D341Med (cell line): ENCODE measurements at regions not wholly inside any gene's neighbourhood (a gene's known extent, or its start where the extent isn't known, plus 50 kb on each side); places are given as distances from the start of the nearest gene placed in this dataset.
"Not testable (repeated sequence)": the region's sequence is repeated elsewhere in the genome, so short reads cannot be mapped to it uniquely, and the experiment has no call there.

Experiments
- DNase-seq: peaks from one replicate; pipeline ENCODE4 v3.0.0; 2012; ENCODE audit warnings: low spot score

DNA sequence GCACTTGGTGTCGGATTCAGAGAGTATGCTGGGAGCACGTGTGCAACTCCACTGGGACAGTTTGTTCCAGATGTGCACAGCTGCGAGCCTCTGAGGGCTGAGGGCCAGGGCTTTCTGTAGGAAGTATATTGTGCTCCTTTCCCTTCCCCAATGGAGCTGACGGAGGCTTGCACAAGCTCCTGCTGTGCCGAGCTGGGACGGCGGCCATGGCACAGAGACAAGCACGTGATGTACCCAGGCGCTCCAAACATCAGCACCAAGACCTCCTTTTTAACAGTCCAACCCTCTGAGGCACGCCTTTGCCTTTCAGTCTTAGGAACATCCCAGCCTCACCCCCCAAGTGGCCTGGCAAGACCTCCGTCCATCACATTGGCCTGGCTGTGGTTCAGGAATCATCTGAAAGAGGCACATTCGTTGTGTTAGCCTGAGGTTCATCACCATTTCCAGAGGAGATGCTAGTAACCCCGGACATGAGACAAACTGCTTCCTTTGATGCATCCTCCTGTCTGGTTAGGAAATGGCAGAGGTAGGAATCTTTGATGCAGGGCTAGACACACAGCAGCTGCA is 339.2 kb upstream of the KAZN start:
- no peak for DNase-seq

GRCh38 chr1:14260480-14260879 is 338.0 kb upstream of the KAZN start:
- no peak for DNase-seq

DNA sequence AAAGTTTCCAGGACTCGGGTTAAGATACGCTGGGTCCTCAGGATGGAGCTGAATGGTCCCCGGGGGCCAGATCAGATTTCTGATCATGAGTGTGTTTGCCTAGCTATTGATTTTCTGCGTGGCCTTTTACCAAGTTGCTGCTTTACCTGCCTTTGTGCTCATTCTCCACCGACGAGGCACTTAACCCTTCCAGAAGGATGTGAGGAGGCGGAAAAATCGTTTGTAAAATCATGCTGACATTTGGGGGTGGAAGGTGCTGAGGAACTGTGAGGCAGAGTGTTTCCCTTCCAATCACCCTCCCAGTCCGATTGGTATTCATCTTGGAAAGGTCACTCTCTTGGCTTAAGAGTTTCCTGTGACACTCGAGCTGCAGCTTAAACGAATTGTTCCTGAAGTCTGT is 337.1 kb upstream of the KAZN start:
- DNase-seq, result no peak

DNA sequence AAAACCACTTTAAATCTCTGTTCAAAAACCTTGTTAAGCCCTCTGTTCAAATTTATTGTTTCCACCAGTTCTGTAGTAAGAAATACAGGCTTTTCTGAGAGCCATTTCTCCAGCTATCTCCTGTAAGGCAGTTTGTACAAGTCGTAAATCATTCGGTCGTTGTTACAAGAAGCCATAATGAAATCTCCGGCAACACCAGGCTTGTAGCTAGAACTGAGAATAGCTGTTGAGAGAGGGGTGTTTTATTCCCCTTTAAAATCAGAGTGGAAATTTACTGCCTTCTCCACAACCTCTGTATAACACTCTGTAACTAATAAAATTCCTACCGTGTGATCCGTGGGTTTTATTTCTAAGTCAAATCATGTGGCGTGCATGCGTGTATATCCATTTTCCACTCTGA is 335.8 kb upstream of the KAZN start:
- DNase-seq, result no peak

GRCh38 chr1:14263225-14263624 is 335.3 kb upstream of the KAZN start:
- no peak for DNase-seq

- DNase-seq, result no peak
These were observed 334.8 kb upstream of the KAZN start for GRCh38 chr1:14263671-14264070.

- DNase-seq, result no peak
These were observed 333.0 kb upstream of the KAZN start for GRCh38 chr1:14265495-14265894.

DNA sequence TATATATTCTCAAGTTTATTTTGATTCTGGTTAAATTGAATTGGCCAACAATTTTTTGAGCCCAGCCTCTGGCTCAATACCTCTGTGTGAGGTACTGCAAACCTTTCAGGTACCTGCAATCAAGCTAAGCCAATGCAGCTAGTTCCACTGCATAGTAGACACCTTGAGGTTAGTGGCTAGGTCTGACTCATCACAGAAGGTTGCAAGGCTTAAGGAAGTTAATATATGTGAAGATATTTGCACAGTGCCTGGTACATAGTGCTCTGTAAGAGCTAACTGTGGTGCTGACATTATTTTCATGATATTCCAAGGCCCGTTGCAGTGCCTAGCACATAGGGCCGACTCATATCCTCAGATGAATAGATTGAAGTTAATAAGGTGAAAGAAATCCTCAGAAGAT is 330.5 kb upstream of the KAZN start:
- DNase-seq, result no peak

DNA sequence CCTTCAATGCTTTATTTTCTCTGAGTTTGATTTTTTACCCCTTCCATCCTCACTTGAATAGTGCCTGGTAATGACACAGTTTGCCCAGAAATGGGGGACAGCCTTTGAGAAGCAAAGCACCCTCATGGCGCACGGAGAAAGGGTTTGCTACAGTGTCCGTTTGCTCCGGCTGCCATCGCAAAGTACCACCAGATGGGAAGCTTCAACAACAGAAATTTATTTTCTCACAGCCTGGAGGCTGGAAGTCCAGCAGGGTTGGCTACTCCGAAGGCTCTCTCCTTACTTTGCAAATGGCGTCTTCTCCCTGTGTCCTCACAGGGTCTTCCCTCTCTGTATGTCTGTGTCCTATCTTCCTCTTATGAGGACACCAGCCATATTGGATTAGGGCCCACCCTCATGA is 327.7 kb upstream of the KAZN start:
- DNase-seq, result no peak

DNA sequence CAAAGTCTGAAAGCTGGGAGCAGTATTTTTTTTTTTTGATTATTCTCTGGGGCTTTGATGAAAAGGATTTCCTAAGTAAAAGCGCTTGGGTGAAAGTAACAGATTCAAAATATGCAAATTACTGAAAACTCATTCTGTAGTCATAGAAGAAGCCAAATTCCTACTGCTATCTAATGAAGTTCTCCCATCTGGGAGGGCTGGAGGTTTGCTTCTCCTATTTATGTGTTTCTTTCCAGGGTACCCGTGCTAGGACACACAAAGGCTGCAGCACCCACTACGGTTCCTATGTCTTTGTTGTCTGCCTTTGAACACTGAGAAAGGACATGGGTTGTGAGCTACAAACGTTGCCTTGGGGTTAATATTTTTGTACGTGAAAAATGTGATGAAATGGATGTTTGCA is 324.7 kb upstream of the KAZN start:
- DNase-seq, result no peak

DNA sequence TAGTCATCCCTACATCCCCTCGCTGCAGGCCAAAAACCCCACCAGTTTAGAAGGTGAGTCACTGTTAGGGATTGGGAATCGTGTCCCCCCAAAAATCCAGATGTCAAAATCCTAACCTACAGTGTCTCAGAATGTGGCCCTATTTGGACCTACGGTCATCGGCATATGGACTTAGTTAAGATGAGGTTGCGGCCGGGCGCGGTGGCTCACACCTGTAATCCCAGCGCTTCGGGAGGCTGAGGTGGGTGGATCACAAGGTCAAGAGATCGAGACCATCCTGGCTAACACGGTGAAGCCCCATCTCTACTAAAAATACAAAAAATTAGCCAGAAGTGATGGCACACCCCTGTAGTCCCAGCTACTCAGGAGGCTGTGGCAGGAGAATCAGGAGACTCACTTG is 318.6 kb upstream of the KAZN start:
- DNase-seq, result not testable (repeated sequence)

GRCh38 chr1:14280909-14281308 is 317.6 kb upstream of the KAZN start:
- no peak for DNase-seq

- no peak for DNase-seq
These were observed 317.1 kb upstream of the KAZN start for GRCh38 chr1:14281412-14281811.

GRCh38 chr1:14282707-14283106 is 315.8 kb upstream of the KAZN start:
- DNase-seq, result no peak

GRCh38 chr1:14285238-14285637 is 313.2 kb upstream of the KAZN start:
- no peak for DNase-seq

GRCh38 chr1:14291182-14291581 is 307.3 kb upstream of the KAZN start:
- DNase-seq, result not testable (repeated sequence)

DNA sequence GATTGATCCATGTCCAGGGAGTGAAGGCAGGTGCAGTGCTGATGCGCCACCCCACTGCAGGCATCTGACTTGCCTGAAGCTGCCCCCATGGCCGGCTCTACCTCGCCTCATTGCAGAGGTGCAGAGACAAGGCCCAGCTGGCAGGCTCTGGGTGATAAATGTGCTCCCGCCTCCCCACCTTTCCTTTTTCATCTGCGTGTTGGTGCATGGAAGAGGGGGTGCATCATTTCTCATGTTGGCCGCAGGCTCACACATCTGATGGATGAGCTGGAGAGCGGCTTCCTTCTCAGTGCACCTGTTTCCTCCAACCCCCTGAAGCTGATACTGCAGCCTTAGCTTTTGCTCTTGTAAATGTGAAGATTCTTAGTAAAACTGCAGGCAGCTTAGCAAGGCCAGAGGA is 306.0 kb upstream of the KAZN start:
- DNase-seq, result no peak

DNA sequence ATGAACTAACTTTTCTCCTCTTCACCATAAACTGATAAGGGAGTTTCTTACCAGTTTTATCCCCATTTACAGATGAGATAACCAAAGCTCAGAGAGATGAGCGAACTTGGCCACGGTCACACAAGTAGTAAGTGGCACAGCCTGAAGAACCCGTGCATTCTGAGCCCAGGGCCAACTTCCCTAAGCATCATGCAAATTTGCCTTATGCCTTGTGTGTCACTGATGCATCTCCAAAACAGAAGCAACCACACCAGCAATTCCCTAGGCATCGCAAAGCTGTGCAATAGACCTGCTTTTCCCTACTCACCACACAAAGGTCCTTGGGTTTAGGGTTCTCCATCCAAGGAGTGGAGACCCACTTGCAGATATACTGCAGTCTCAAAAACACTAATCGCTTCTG is 304.5 kb upstream of the KAZN start:
- no peak for DNase-seq

DNA sequence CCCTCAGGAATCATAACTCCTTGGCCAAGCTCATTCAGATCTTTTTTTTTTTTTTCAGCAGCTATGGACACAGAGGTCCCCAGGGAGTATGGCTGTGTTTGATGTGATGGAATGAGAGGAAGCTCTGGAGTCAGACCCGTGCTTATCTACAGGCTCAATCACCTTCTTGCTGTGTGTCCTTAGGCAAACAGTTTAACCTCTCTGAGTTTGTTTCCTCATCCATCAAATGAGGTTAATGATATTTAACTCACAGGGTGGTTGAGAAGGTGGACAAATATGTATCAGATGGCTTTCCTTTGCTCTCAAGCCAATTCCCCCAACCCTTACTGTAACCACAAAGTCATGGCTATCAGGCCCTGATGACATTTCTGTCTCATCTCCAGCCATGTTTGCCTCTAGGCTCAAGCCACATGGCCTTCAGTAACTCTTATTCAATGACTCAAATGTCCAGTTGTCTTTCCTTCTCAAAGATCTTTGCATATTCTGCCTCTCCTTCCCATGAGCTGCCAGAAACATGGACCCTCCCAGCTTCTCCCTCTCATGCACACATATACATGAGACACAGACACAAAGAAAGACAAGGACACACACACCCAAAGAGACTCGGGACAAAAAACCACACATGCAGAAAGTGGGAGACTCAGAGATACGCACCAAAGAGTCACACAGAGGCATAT is 303.5 kb upstream of the KAZN start:
- DNase-seq, result no peak

DNA sequence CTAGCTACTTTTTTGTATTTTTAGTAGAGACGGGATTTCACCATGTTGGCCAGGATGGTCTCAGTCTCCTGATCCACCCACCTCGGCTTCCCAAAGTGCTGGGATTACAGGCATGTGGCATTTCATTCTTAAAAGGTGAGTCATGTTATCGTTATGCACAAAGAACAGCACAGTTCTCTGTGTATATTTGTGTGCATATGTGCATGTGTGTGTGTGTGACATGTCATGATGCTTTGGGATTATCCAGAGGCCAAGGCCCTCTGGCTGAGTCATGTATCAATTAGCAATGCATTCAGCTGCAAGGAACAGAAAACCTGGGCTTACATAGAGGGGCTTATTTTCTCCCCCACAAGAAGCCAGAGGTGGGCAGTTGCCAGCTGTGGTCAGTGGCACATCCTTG is 301.7 kb upstream of the KAZN start:
- no peak for DNase-seq

- DNase-seq, result no peak
These were observed 301.1 kb upstream of the KAZN start for GRCh38 chr1:14297356-14297755.

DNA sequence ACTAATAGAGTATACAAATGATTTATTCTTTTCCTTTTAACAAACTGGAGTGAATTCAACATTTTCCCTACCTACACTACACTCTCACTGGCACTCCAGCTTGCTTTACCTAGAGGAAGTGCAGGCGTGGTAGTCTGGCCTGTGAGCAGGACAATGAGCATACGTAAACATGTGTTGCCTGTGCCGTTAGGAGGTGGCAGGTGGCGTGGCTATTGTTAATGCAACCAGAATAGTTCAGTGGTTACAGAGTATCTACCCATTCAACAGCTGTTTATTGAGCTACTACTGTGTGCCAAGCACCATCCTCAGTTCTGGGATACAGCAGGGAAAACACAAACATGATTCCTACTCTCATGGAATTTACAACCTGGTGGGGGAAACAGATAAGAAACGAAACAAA is 299.7 kb upstream of the KAZN start:
- DNase-seq, result no peak

- DNase-seq, result no peak
These were observed 297.3 kb upstream of the KAZN start for GRCh38 chr1:14300991-14301703.

- DNase-seq, result no peak
These were observed 296.8 kb upstream of the KAZN start for GRCh38 chr1:14301704-14302024.
